NT2/D1 (cell line): ENCODE measurements at regions not wholly inside any gene's neighbourhood (a gene's known extent, or its start where the extent isn't known, plus 50 kb on each side); places are given as distances from the start of the nearest gene placed in this dataset.

Experiments
- SUZ12 ChIP-seq: IDR thresholded peaks from 2 replicates; pipeline ENCODE4 v1.6.1; 2011; ENCODE audit not compliant: insufficient read length, insufficient read depth; ENCODE audit errors: extremely low read depth
- ZNF274 ChIP-seq: IDR thresholded peaks from 2 replicates; pipeline ENCODE4 v1.6.1; 2011; ENCODE audit warnings: mild to moderate bottlenecking, low read depth, low read length

DNA sequence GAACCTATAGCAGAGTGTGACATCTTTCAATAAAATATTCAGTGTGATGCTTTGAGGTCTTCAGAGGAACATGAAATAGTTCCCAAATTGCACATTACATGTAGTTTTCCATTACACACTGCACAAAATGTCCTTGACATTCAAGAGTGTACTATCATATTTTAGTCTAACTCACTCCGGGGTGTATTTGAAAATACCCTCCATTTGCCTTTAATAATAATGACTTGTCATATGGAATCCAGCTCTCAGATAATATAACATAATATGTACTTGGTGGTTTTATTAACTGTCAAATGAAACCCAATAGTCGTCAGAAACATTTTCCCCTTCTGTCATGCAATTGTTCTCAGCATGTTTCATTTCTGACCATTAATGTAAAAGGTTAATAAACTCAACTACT, 176.7 kb upstream of the CDH19 start:
- TF ChIP-seq SUZ12 (no peak), ZNF274 (no peak)
